ENCODE measurements at regions not wholly inside any gene's neighbourhood (a gene's known extent, or its start where the extent isn't known, plus 50 kb on each side); places are given as distances from the start of the nearest gene placed in this dataset.

- TF ChIP-seq, protein P1, sequence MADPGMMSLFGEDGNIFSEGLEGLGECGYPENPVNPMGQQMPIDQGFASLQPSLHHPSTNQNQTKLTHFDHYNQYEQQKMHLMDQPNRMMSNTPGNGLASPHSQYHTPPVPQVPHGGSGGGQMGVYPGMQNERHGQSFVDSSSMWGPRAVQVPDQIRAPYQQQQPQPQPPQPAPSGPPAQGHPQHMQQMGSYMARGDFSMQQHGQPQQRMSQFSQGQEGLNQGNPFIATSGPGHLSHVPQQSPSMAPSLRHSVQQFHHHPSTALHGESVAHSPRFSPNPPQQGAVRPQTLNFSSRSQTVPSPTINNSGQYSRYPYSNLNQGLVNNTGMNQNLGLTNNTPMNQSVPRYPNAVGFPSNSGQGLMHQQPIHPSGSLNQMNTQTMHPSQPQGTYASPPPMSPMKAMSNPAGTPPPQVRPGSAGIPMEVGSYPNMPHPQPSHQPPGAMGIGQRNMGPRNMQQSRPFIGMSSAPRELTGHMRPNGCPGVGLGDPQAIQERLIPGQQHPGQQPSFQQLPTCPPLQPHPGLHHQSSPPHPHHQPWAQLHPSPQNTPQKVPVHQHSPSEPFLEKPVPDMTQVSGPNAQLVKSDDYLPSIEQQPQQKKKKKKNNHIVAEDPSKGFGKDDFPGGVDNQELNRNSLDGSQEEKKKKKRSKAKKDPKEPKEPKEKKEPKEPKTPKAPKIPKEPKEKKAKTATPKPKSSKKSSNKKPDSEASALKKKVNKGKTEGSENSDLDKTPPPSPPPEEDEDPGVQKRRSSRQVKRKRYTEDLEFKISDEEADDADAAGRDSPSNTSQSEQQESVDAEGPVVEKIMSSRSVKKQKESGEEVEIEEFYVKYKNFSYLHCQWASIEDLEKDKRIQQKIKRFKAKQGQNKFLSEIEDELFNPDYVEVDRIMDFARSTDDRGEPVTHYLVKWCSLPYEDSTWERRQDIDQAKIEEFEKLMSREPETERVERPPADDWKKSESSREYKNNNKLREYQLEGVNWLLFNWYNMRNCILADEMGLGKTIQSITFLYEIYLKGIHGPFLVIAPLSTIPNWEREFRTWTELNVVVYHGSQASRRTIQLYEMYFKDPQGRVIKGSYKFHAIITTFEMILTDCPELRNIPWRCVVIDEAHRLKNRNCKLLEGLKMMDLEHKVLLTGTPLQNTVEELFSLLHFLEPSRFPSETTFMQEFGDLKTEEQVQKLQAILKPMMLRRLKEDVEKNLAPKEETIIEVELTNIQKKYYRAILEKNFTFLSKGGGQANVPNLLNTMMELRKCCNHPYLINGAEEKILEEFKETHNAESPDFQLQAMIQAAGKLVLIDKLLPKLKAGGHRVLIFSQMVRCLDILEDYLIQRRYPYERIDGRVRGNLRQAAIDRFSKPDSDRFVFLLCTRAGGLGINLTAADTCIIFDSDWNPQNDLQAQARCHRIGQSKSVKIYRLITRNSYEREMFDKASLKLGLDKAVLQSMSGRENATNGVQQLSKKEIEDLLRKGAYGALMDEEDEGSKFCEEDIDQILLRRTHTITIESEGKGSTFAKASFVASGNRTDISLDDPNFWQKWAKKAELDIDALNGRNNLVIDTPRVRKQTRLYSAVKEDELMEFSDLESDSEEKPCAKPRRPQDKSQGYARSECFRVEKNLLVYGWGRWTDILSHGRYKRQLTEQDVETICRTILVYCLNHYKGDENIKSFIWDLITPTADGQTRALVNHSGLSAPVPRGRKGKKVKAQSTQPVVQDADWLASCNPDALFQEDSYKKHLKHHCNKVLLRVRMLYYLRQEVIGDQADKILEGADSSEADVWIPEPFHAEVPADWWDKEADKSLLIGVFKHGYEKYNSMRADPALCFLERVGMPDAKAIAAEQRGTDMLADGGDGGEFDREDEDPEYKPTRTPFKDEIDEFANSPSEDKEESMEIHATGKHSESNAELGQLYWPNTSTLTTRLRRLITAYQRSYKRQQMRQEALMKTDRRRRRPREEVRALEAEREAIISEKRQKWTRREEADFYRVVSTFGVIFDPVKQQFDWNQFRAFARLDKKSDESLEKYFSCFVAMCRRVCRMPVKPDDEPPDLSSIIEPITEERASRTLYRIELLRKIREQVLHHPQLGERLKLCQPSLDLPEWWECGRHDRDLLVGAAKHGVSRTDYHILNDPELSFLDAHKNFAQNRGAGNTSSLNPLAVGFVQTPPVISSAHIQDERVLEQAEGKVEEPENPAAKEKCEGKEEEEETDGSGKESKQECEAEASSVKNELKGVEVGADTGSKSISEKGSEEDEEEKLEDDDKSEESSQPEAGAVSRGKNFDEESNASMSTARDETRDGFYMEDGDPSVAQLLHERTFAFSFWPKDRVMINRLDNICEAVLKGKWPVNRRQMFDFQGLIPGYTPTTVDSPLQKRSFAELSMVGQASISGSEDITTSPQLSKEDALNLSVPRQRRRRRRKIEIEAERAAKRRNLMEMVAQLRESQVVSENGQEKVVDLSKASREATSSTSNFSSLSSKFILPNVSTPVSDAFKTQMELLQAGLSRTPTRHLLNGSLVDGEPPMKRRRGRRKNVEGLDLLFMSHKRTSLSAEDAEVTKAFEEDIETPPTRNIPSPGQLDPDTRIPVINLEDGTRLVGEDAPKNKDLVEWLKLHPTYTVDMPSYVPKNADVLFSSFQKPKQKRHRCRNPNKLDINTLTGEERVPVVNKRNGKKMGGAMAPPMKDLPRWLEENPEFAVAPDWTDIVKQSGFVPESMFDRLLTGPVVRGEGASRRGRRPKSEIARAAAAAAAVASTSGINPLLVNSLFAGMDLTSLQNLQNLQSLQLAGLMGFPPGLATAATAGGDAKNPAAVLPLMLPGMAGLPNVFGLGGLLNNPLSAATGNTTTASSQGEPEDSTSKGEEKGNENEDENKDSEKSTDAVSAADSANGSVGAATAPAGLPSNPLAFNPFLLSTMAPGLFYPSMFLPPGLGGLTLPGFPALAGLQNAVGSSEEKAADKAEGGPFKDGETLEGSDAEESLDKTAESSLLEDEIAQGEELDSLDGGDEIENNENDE (IDR thresholded peaks at IDR 0.05; ENCODE audit: insufficient replicate concordance, low read length) = no peak
- TF ChIP-seq NRF1 (IDR thresholded peaks at IDR 0.05; ENCODE audit: low read depth, low read length) (no peak), NANOG (IDR thresholded peaks at IDR 0.05; ENCODE audit: insufficient read depth, low read depth, low read length, poor library complexity, severe bottlenecking) (no peak), RBBP5 (IDR thresholded peaks at IDR 0.05; ENCODE audit: borderline replicate concordance, low read depth, low read length) (no peak), EZH2 (IDR thresholded peaks at IDR 0.05; ENCODE audit: low read depth, low read length, severe bottlenecking) (no peak), CEBPB (IDR thresholded peaks at IDR 0.05; ENCODE audit: low read depth, low read length) (no peak), JUND (IDR thresholded peaks at IDR 0.05; ENCODE audit: low read length) (no peak), SIX5 (IDR thresholded peaks at IDR 0.05; ENCODE audit: low read depth, low read length) (no peak), ZNF274 (IDR thresholded peaks at IDR 0.05; ENCODE audit: borderline replicate concordance, extremely low read depth, low read length) (no peak), CTBP2 (IDR thresholded peaks at IDR 0.05; ENCODE audit: borderline replicate concordance, insufficient read depth, insufficient read length, low read length) (no peak), EGR1 (IDR thresholded peaks at IDR 0.05; ENCODE audit: borderline replicate concordance, low read depth, low read length) (no peak), POU5F1 (IDR thresholded peaks at IDR 0.05; ENCODE audit: low read depth, low read length) (no peak)
These were observed 127.1 kb upstream of the BMAL1 start (continued) for GRCh38 chr11:13150487-13150886.
